GM12878 (cell line): ENCODE measurements at regions not wholly inside any gene's neighbourhood (a gene's known extent, or its start where the extent isn't known, plus 50 kb on each side); places are given as distances from the start of the nearest gene placed in this dataset.

ENCODE experiments used
- CBX5 ChIP-seq: sonication (generic); IDR thresholded peaks from 2 replicates; pipeline ENCODE4 v1.6.1; 2016; ENCODE audit warnings: low read depth, moderate library complexity, mild to moderate bottlenecking, inconsistent platforms
- KLF5 ChIP-seq: fragments of 450-650 bp; IDR thresholded peaks from 2 replicates; pipeline ENCODE4 v1.6.1; 2014; ENCODE audit warnings: mild to moderate bottlenecking; ENCODE audit not compliant: partially characterized antibody
- LARP7 ChIP-seq: fragments of 450-650 bp; IDR thresholded peaks from 2 replicates; pipeline ENCODE4 v1.6.1; 2017; ENCODE audit warnings: mild to moderate bottlenecking
- MXI1 ChIP-seq: fragments of 150-350 bp; IDR thresholded peaks from 2 replicates; pipeline ENCODE4 v1.6.1; 2011; ENCODE audit warnings: low read depth, mild to moderate bottlenecking, inconsistent platforms, low read length, improper control_type of control experiment
- RELB ChIP-seq: fragments of 450-650 bp; IDR thresholded peaks from 2 replicates; pipeline ENCODE4 v1.6.1; 2017; ENCODE audit warnings: low read depth, mild to moderate bottlenecking, moderate library complexity
- ZBTB4 ChIP-seq: fragments of 450-650 bp; formaldehyde crosslinking; IDR thresholded peaks from 2 replicates; pipeline ENCODE4 v1.4.0; 2022; ENCODE audit warnings: mild to moderate bottlenecking, moderate library complexity
- TF ChIP-seq, protein P1 (sequence below): fragments of 450-650 bp; conservative IDR thresholded peaks from 2 replicates; pipeline ENCODE4 v1.6.1; 2017; ENCODE audit warnings: mild to moderate bottlenecking, moderate library complexity
- TF ChIP-seq, protein P2 (sequence below): fragments of 450-650 bp; IDR thresholded peaks from 2 replicates; pipeline ENCODE4 v1.6.1; 2016; ENCODE audit warnings: mild to moderate bottlenecking

DNA sequence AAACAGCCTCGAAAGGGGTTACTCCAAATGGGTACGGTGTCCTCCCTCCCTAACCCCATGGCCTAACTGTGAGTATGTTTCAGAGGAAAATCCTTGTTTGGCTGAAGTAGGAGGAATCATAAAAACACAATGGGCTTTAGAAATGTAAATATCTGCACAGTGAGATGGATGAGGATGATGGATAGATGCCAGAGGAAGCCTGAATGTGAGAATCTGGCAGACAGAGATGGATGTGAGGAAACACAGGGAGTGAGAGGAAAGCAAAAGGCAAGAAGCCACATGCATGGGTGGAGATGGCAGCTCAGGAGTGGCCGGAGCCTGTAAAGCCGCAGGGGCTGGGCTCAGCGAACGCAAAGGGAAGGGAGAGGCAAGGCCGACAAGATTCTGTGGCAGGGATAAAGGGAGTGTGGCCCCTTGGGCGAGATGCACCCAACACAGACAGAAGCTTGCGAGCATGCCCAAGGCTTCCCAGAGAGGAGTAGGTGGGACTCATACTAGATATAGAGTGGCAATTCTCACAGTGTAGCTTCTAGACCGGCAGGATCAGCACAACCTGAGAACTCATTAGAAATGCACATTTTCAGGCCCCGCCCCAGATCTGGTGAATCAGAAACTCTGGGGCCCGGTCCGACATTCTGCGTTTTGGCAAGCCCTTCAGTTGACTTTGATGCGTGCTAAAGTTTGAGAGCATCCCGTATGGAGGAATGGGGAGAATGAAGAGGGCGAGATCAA, 237.3 kb upstream of the CADM1 start (continued):
- TF ChIP-seq ZBTB4 (CRISPR knock-in tag) = no peak
- TF ChIP-seq, protein P1, sequence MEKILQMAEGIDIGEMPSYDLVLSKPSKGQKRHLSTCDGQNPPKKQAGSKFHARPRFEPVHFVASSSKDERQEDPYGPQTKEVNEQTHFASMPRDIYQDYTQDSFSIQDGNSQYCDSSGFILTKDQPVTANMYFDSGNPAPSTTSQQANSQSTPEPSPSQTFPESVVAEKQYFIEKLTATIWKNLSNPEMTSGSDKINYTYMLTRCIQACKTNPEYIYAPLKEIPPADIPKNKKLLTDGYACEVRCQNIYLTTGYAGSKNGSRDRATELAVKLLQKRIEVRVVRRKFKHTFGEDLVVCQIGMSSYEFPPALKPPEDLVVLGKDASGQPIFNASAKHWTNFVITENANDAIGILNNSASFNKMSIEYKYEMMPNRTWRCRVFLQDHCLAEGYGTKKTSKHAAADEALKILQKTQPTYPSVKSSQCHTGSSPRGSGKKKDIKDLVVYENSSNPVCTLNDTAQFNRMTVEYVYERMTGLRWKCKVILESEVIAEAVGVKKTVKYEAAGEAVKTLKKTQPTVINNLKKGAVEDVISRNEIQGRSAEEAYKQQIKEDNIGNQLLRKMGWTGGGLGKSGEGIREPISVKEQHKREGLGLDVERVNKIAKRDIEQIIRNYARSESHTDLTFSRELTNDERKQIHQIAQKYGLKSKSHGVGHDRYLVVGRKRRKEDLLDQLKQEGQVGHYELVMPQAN = no peak
- TF ChIP-seq RELB = no peak
- TF ChIP-seq MXI1 = no peak
- no peak for TF ChIP-seq KLF5
- TF ChIP-seq LARP7 = no peak
- TF ChIP-seq, protein P2, sequence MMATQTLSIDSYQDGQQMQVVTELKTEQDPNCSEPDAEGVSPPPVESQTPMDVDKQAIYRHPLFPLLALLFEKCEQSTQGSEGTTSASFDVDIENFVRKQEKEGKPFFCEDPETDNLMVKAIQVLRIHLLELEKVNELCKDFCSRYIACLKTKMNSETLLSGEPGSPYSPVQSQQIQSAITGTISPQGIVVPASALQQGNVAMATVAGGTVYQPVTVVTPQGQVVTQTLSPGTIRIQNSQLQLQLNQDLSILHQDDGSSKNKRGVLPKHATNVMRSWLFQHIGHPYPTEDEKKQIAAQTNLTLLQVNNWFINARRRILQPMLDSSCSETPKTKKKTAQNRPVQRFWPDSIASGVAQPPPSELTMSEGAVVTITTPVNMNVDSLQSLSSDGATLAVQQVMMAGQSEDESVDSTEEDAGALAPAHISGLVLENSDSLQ = no peak
- TF ChIP-seq CBX5 = no peak
- TF ChIP-seq, all 136 proteins: peak for 0
